Thyroid gland (tissue), 4 donors: ENCODE measurements at regions not wholly inside any gene's neighbourhood (a gene's known extent, or its start where the extent isn't known, plus 50 kb on each side); places are given as distances from the start of the nearest gene placed in this dataset.

Experiments used
- DNase-seq, 2 donors: peaks; one replicate each; pipeline ENCODE4 v3.0.0-alpha.2; 2019
- H3K27ac ChIP-seq, 3 donors: fragments of 200-600 bp; sonication (generic); 1 replicate in 2 of 3; 2 replicates in 1 of 3; pipeline ENCODE4 v1.5.1; 2016 to 2019; ENCODE audit warnings: mild to moderate bottlenecking in 1 of 3, moderate library complexity in 1 of 3
- H3K27me3 ChIP-seq: fragments of 200-600 bp; sonication (generic); one replicate; pipeline ENCODE4 v1.5.1; 2019
- H3K36me3 ChIP-seq, 2 donors: fragments of 200-600 bp; sonication (generic); one replicate each; pipeline ENCODE4 v1.5.1; 2016 to 2019
- H3K4me1 ChIP-seq, 2 donors: fragments of 200-600 bp; sonication (generic); one replicate each; pipeline ENCODE4 v1.5.1; 2017 to 2019
- H3K4me3 ChIP-seq, 3 donors: fragments of 200-600 bp; sonication (generic); replicated peaks in 1 of 3; 1 replicate in 2 of 3; 2 replicates in 1 of 3; pipeline ENCODE4 v1.5.1; 2016; ENCODE audit warnings: mild to moderate bottlenecking in 1 of 3
- H3K9me3 ChIP-seq: fragments of 200-600 bp; sonication (generic); one replicate; pipeline ENCODE4 v1.5.1; 2017
- POLR2A ChIP-seq, 2 donors: fragments of 450-650 bp; IDR thresholded peaks; one replicate each; pipeline ENCODE4 v1.6.1; 2017; ENCODE audit warnings: antibody characterized with exemption in 2 of 2, mild to moderate bottlenecking in 2 of 2, moderate library complexity in 1 of 2
- WGBS, 2 donors: methylation state at CpG; one replicate each; pipeline ENCODE4 v1.1.5; 2017; 5-methylcytosine and 5-hydroxymethylcytosine counted together
- intact Hi-C: fragments of 100-400 bp; cut with DNase I; formaldehyde crosslinking; loops from one replicate; pipeline ENCODE4 v1.15.1; 2023
- TF ChIP-seq, protein P1 (sequence below), 6 experiments: fragments of 200-600 bp in 3 of 6; fragments of 450-650 bp in 3 of 6; sonication (generic) in 3 of 6; IDR thresholded peaks; one replicate each; pipeline ENCODE4 v1.5.1; 2016 to 2019; ENCODE audit warnings: antibody characterized with exemption in 6 of 6, mild to moderate bottlenecking in 2 of 6, inconsistent platforms in 1 of 6, moderate library complexity in 1 of 6

DNA sequence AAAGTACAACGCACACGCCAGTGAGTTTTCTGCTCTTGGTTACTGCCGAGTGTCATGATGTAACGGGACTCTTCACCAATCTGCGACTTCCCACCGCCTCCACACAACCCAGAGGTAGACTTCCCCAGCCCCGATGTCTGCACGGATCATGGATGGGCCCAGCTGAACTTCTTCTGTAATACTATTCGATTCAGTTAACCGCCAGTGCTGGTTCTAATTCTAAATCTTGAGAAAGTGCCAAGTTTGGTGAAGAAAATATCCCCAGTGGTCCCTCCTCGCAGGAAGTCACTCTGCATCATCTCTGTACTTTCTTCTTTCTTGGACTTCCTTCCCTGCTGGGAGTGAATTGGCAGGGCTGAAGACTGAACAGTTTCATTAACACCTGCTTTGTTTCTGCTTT, 77.6 kb upstream of the SLC35F4 start:
- H3K36me3 ChIP-seq, result no peaks in the 10 kb centered on the region
- TF ChIP-seq, protein P1, sequence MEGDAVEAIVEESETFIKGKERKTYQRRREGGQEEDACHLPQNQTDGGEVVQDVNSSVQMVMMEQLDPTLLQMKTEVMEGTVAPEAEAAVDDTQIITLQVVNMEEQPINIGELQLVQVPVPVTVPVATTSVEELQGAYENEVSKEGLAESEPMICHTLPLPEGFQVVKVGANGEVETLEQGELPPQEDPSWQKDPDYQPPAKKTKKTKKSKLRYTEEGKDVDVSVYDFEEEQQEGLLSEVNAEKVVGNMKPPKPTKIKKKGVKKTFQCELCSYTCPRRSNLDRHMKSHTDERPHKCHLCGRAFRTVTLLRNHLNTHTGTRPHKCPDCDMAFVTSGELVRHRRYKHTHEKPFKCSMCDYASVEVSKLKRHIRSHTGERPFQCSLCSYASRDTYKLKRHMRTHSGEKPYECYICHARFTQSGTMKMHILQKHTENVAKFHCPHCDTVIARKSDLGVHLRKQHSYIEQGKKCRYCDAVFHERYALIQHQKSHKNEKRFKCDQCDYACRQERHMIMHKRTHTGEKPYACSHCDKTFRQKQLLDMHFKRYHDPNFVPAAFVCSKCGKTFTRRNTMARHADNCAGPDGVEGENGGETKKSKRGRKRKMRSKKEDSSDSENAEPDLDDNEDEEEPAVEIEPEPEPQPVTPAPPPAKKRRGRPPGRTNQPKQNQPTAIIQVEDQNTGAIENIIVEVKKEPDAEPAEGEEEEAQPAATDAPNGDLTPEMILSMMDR (IDR thresholded peaks at IDR 0.05), result no peak
- no peak for TF ChIP-seq POLR2A (IDR thresholded peaks at IDR 0.05)
- WGBS, 2 donors, result 88 to 91% methylated on average over 11 of the region's 11 CpGs

GRCh38 chr14:57943038-57943437, 77.1 kb upstream of the SLC35F4 start:
- Histone ChIP-seq H3K4me3 (no peak overlapping the region), H3K27ac (no peak overlapping the region), H3K9me3 (no peaks in the 10 kb centered on the region), H3K36me3 (no peaks in the 10 kb centered on the region), H3K27me3 (no peaks in the 10 kb centered on the region), H3K4me1 (no peaks in the 10 kb centered on the region)
- TF ChIP-seq POLR2A (IDR thresholded peaks at IDR 0.05), result no peak
- 79% methylated on average over 3 of the region's 3 CpGs for WGBS, 2 donors
- intact Hi-C loops, result no loop called here
- no peak for DNase-seq

More for the DNA sequence above, 77.6 kb upstream of the SLC35F4 start:
- H3K4me3 ChIP-seq, result no peak overlapping the region
- no peak overlapping the region for H3K27ac ChIP-seq
- H3K9me3 ChIP-seq, result no peaks in the 10 kb centered on the region
- intact Hi-C loops, result no loop called here
- H3K27me3 ChIP-seq, result no peaks in the 10 kb centered on the region
- no peak for DNase-seq
- no peaks in the 10 kb centered on the region for H3K4me1 ChIP-seq

GRCh38 chr14:57939084-57939483, 73.2 kb upstream of the SLC35F4 start:
- Histone ChIP-seq H3K36me3 (no peaks in the 10 kb centered on the region), H3K27me3 (no peaks in the 10 kb centered on the region), H3K27ac (no peak overlapping the region), H3K9me3 (no peaks in the 10 kb centered on the region), H3K4me3 (no peak overlapping the region), H3K4me1 (no peaks in the 10 kb centered on the region)
- no peak for DNase-seq
- TF ChIP-seq, protein P1 (IDR thresholded peaks at IDR 0.05), result no peak
- no peak for TF ChIP-seq POLR2A (IDR thresholded peaks at IDR 0.05)
- intact Hi-C loops, result no loop called here
- 65 to 73% methylated on average over 3 of the region's 3 CpGs for WGBS, 2 donors

DNA sequence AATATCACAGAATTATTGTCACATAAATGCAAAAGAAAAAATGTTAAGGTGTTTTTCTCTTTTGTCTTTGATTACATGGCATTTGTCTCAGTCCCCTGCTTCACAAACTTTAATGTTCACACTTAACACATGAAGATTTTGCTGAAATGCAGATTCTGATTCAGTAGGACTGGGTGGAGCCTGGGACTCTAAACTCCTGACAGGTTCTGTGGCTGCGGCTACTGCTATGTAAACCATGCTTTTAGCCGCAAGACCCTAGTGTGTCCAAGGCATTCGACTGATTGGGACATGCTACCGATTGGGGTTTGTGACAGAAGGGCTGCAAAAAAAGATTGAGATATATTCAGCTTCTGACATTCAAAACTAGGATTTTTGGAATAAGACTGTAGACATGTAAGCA, 72.6 kb upstream of the SLC35F4 start:
- TF ChIP-seq, protein P1 (IDR thresholded peaks at IDR 0.05), result no peak
- no peak for TF ChIP-seq POLR2A (IDR thresholded peaks at IDR 0.05)
- H3K36me3 ChIP-seq, result no peaks in the 10 kb centered on the region
- DNase-seq, result no peak
- H3K27ac ChIP-seq, result no peak overlapping the region
- no peaks in the 10 kb centered on the region for H3K9me3 ChIP-seq
- H3K4me3 ChIP-seq, result no peak overlapping the region
- intact Hi-C loops, result no loop called here
- 69 to 73% methylated on average over 4 of the region's 4 CpGs for WGBS, 2 donors
- no peaks in the 10 kb centered on the region for H3K4me1 ChIP-seq
- H3K27me3 ChIP-seq, result no peaks in the 10 kb centered on the region

DNA sequence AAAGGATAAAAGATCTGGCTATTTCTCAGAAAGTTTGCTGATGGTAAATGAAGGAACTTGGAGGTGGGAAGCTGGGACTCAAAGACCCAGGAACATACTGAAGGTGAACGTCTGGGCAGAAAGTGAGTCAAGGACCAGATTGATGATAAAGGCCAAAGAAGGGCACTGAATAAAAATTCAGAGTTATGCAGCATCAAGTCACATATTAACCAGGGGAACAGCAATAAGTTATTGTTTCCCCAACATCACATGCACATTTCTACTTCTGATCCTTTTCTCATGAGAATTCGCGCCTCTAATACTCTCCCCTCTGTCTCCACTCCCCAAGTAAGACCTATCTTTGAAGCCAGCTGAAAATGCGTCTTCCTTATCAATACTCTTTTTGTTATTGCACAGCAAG, 71.8 kb upstream of the SLC35F4 start:
- H3K4me3 ChIP-seq, result no peak overlapping the region
- intact Hi-C loops, result no loop called here
- 90 to 91% methylated on average over 4 of the region's 4 CpGs for WGBS, 2 donors
- no peaks in the 10 kb centered on the region for H3K27me3 ChIP-seq
- no peak overlapping the region for H3K27ac ChIP-seq
- H3K9me3 ChIP-seq, result no peaks in the 10 kb centered on the region
- DNase-seq, result no peak
- TF ChIP-seq POLR2A (IDR thresholded peaks at IDR 0.05), result no peak
- TF ChIP-seq, protein P1 (IDR thresholded peaks at IDR 0.05), result no peak
- H3K4me1 ChIP-seq, result no peaks in the 10 kb centered on the region
- H3K36me3 ChIP-seq, result no peaks in the 10 kb centered on the region

GRCh38 chr14:57933349-57933748, 67.5 kb upstream of the SLC35F4 start:
- Histone ChIP-seq H3K4me1 (no peaks in the 10 kb centered on the region), H3K4me3 (no peak overlapping the region), H3K27ac (no peak overlapping the region), H3K27me3 (no peaks in the 10 kb centered on the region), H3K36me3 (no peaks in the 10 kb centered on the region), H3K9me3 (no peaks in the 10 kb centered on the region)
- TF ChIP-seq POLR2A (IDR thresholded peaks at IDR 0.05), result no peak
- TF ChIP-seq, protein P1 (IDR thresholded peaks at IDR 0.05), result no peak
- intact Hi-C loops, result no loop called here
- 83 to 89% methylated on average over 3 of the region's 3 CpGs for WGBS, 2 donors
- peak in 1 of 2 donors; percentile 24 for DNase-seq
